Thyroid gland (tissue), 4 donors: ENCODE measurements at regions not wholly inside any gene's neighbourhood (a gene's known extent, or its start where the extent isn't known, plus 50 kb on each side); places are given as distances from the start of the nearest gene placed in this dataset.

ENCODE experiments used
- DNase-seq, 2 donors: peaks; one replicate each; pipeline ENCODE4 v3.0.0-alpha.2; 2019
- H3K27ac ChIP-seq, 3 donors: fragments of 200-600 bp; sonication (generic); 1 replicate in 2 of 3; 2 replicates in 1 of 3; pipeline ENCODE4 v1.5.1; 2016 to 2019; ENCODE audit warnings: mild to moderate bottlenecking in 1 of 3, moderate library complexity in 1 of 3
- H3K27me3 ChIP-seq: fragments of 200-600 bp; sonication (generic); one replicate; pipeline ENCODE4 v1.5.1; 2019
- H3K36me3 ChIP-seq, 2 donors: fragments of 200-600 bp; sonication (generic); one replicate each; pipeline ENCODE4 v1.5.1; 2016 to 2019
- H3K4me1 ChIP-seq, 2 donors: fragments of 200-600 bp; sonication (generic); one replicate each; pipeline ENCODE4 v1.5.1; 2017 to 2019
- H3K4me3 ChIP-seq, 3 donors: fragments of 200-600 bp; sonication (generic); replicated peaks in 1 of 3; 1 replicate in 2 of 3; 2 replicates in 1 of 3; pipeline ENCODE4 v1.5.1; 2016; ENCODE audit warnings: mild to moderate bottlenecking in 1 of 3
- H3K9me3 ChIP-seq: fragments of 200-600 bp; sonication (generic); one replicate; pipeline ENCODE4 v1.5.1; 2017
- CTCF ChIP-seq, 6 experiments: fragments of 200-600 bp in 3 of 6; fragments of 450-650 bp in 3 of 6; sonication (generic) in 3 of 6; IDR thresholded peaks; one replicate each; pipeline ENCODE4 v1.5.1; 2016 to 2019; ENCODE audit warnings: antibody characterized with exemption in 6 of 6, mild to moderate bottlenecking in 2 of 6, inconsistent platforms in 1 of 6, moderate library complexity in 1 of 6
- POLR2A ChIP-seq, 2 donors: fragments of 450-650 bp; IDR thresholded peaks; one replicate each; pipeline ENCODE4 v1.6.1; 2017; ENCODE audit warnings: antibody characterized with exemption in 2 of 2, mild to moderate bottlenecking in 2 of 2, moderate library complexity in 1 of 2
- WGBS, 2 donors: methylation state at CpG; one replicate each; pipeline ENCODE4 v1.1.5; 2017; 5-methylcytosine and 5-hydroxymethylcytosine counted together
- intact Hi-C: fragments of 100-400 bp; cut with DNase I; formaldehyde crosslinking; loops from one replicate; pipeline ENCODE4 v1.15.1; 2023

GRCh38 chr11:80603472-80603871 is 1162.6 kb upstream of the TENM4 start:
- TF ChIP-seq POLR2A (IDR thresholded peaks at IDR 0.05): no peak
- TF ChIP-seq CTCF (IDR thresholded peaks at IDR 0.05): no peak
- Histone ChIP-seq H3K4me1 (no peaks in the 10 kb centered on the region), H3K36me3 (no peaks in the 10 kb centered on the region), H3K9me3 (no peaks in the 10 kb centered on the region), H3K27me3 (no peaks in the 10 kb centered on the region), H3K4me3 (no peak overlapping the region), H3K27ac (no peak overlapping the region)
- intact Hi-C loops: no loop called here
- 92 to 96% methylated on average over 2 of the region's 2 CpGs for WGBS, 2 donors
- no peak for DNase-seq

- no peak for TF ChIP-seq POLR2A (IDR thresholded peaks at IDR 0.05)
- TF ChIP-seq CTCF (IDR thresholded peaks at IDR 0.05): no peak
- H3K4me3 ChIP-seq: no peak overlapping the region
- intact Hi-C loops: no loop called here
Observed at GRCh38 chr11:80598905-80599304, 1158.1 kb upstream of the TENM4 start.

DNA sequence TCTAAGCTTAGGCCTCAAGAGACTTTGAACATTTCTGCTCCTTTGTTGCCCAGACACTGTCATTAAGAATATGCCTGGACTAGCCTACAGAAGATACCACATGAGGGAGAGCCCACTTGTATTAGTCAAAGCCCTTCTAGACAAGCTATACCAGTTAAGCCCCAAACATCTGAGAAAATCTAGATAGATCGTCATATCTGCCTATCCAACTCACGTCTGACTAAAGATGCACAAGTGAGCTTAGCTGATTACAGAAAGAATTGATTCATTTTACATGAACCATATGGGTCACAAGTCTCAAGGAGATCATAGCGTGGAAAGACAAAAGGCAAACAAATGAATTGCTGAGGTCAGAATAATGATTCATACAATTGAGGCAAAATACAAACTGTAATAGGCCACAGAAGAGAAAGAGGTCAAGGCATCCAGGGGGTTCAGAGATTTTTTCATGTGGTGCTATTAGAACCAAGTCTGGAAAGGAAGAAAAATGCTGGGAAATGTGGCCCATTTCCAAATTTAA is 1155.5 kb upstream of the TENM4 start:
- H3K4me1 ChIP-seq: no peaks in the 10 kb centered on the region
- H3K9me3 ChIP-seq: no peaks in the 10 kb centered on the region
- no peak overlapping the region for H3K4me3 ChIP-seq
- no peak overlapping the region for H3K27ac ChIP-seq
- 87 to 91% methylated on average over 3 of the region's 3 CpGs for WGBS, 2 donors
- H3K27me3 ChIP-seq: no peaks in the 10 kb centered on the region
- no peaks in the 10 kb centered on the region for H3K36me3 ChIP-seq
- intact Hi-C loops: no loop called here
- TF ChIP-seq POLR2A (IDR thresholded peaks at IDR 0.05) (no peak), CTCF (IDR thresholded peaks at IDR 0.05) (no peak)
- DNase-seq: no peak

More at GRCh38 chr11:80598905-80599304, 1158.1 kb upstream of the TENM4 start:
- no peaks in the 10 kb centered on the region for H3K36me3 ChIP-seq
- DNase-seq: no peak
- H3K27me3 ChIP-seq: no peaks in the 10 kb centered on the region
- WGBS, 2 donors: 85 to 87% methylated on average over 6 of the region's 6 CpGs
- no peak overlapping the region for H3K27ac ChIP-seq
- no peaks in the 10 kb centered on the region for H3K9me3 ChIP-seq
- H3K4me1 ChIP-seq: no peaks in the 10 kb centered on the region

DNA sequence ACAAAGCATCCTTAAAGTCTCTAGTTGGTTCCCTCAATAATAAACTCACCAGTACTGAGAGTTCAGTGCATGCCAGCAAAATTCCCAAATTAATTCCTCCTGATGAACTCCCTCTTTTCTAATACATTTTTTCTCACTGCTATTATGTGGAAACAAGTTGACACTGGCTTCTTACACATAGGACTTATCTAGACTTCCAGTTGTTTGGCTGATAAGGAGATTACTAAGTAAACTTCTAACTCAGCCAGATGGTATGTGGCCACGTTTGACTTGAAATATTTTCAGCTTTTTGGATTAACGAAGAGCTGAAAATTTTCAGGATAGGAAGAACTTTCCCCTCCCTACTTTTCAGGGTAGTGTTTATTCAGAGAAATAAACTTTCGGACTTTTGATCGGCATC is 1154.2 kb upstream of the TENM4 start:
- Histone ChIP-seq H3K36me3 (no peaks in the 10 kb centered on the region), H3K27me3 (no peaks in the 10 kb centered on the region), H3K9me3 (no peaks in the 10 kb centered on the region), H3K4me1 (no peaks in the 10 kb centered on the region), H3K27ac (no peak overlapping the region), H3K4me3 (no peak overlapping the region)
- 41 to 45% methylated on average over 4 of the region's 4 CpGs for WGBS, 2 donors
- intact Hi-C loops: no loop called here
- DNase-seq: no peak
- TF ChIP-seq CTCF (IDR thresholded peaks at IDR 0.05): no peak
- no peak for TF ChIP-seq POLR2A (IDR thresholded peaks at IDR 0.05)

DNA sequence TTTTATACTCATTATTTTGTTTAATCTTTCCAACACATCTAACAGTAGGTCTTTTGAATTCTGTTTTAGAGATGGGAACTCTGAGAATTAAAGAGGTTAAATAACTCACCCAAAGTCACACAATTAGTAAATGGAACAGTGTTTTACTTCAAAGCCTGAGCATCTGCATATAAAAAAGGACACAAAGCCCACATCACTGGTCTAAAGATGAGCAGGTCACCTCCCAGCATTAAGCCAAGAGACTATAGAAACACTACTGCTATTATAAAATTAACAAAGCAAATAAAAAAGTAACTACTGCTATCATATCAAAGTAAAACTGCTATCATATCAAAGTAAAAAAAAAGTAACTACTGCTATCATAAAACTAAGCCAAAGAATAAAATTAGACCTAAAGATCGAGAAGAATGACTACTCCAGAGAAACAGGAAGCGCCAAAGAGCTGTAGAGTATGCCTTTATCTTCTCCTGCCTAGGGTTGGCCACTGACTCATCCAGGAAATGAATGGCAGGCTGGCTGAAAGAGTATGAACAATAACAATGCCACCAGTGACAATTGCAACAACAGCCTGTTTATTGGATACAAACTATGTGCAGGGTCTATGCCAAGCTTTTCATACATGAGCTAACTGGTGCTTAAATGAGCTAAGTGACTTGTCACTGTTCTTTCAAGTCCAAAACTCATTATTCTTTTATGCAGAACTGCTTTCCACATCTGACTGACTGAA is 1153.0 kb upstream of the TENM4 start:
- intact Hi-C loops: no loop called here
- TF ChIP-seq POLR2A (IDR thresholded peaks at IDR 0.05) (no peak), CTCF (IDR thresholded peaks at IDR 0.05) (no peak)
- Histone ChIP-seq H3K9me3 (no peaks in the 10 kb centered on the region), H3K27ac (no peak overlapping the region), H3K4me3 (no peak overlapping the region), H3K36me3 (no peaks in the 10 kb centered on the region), H3K27me3 (no peaks in the 10 kb centered on the region), H3K4me1 (no peaks in the 10 kb centered on the region)
- WGBS, 2 donors: 57 to 66% methylated on average over 2 of the region's 2 CpGs
- no peak for DNase-seq
